Right lobe of liver (tissue), 4 donors: ENCODE measurements at regions not wholly inside any gene's neighbourhood (a gene's known extent, or its start where the extent isn't known, plus 50 kb on each side); places are given as distances from the start of the nearest gene placed in this dataset.

Experiments
- CTCF ChIP-seq, 4 donors: fragments of 200-600 bp in 3 of 4; fragments of 450-650 bp in 1 of 4; IDR thresholded peaks; one replicate each; pipeline versions ENCODE4 v1.5.1 to v1.8.0; 2016 to 2022; ENCODE audit warnings: antibody characterized with exemption in 4 of 4, mild to moderate bottlenecking in 2 of 4
- POLR2A ChIP-seq: fragments of 450-650 bp; IDR thresholded peaks from one replicate; pipeline ENCODE4 v1.6.1; 2017; ENCODE audit warnings: antibody characterized with exemption, mild to moderate bottlenecking
- donor health status: DM: no; HTN: no; CAD: no.
- donor health status: DM: no; HTN: no; CAD: no.
- donor health status: DM: no; HTN: yes; CAD: no.

GRCh38 chr1:193479187-193479586 is 292.8 kb upstream of the B3GALT2 start:
- no peak for TF ChIP-seq CTCF (IDR thresholded peaks at IDR 0.05)
- no peak for TF ChIP-seq POLR2A
